GM18868 (cell line): ENCODE measurements at regions not wholly inside any gene's neighbourhood (a gene's known extent, or its start where the extent isn't known, plus 50 kb on each side); places are given as distances from the start of the nearest gene placed in this dataset.
"Not testable (repeated sequence)": the region's sequence is repeated elsewhere in the genome, so short reads cannot be mapped to it uniquely, and the experiment has no call there.

Source experiments
- ATAC-seq: cut with Tn5 transposase; IDR thresholded peaks from one replicate; pipeline ENCODE4 v1.9.1; 2021; ENCODE audit warnings: mild to moderate bottlenecking, moderate library complexity; ENCODE audit not compliant: unreplicated experiment

DNA sequence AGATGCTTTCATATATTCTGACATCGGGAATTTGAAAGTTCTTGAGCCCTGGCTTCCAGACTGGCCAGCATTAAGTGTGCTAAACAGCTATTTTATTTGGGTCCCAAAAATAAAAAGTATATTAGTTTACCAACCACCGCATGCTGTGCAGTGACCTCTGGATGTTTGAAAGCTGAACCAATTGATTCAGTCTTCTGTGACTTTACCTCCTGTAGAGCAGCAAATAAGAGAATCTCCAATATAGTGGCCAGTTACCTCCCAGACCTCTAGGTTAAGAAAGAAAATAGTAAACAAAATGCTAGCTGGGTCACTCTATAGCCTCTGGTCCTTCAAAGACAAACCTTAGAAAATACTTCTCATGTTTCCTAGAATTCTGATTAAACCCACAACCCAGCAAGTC, 424.6 kb upstream of the NFE2L3 start:
- no peak for ATAC-seq

DNA sequence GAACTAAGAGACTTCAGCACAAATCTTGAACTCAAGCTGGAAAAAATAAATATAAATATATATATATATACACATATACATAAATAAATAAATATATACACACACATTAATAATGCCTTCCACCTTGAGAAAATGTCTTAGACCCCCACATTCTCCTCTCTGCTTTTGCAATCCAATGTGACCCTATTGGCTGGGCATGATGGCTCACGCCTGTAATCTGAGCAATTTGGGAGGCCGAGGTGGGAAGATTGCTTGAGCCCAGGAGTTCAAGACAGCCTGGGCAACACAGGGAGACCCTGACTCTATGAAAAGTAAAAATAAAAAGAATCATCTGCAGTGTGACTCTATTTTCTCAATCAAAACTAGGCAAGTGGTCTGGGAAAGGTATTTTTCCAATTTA, 424.1 kb upstream of the NFE2L3 start:
- no peak for ATAC-seq

DNA sequence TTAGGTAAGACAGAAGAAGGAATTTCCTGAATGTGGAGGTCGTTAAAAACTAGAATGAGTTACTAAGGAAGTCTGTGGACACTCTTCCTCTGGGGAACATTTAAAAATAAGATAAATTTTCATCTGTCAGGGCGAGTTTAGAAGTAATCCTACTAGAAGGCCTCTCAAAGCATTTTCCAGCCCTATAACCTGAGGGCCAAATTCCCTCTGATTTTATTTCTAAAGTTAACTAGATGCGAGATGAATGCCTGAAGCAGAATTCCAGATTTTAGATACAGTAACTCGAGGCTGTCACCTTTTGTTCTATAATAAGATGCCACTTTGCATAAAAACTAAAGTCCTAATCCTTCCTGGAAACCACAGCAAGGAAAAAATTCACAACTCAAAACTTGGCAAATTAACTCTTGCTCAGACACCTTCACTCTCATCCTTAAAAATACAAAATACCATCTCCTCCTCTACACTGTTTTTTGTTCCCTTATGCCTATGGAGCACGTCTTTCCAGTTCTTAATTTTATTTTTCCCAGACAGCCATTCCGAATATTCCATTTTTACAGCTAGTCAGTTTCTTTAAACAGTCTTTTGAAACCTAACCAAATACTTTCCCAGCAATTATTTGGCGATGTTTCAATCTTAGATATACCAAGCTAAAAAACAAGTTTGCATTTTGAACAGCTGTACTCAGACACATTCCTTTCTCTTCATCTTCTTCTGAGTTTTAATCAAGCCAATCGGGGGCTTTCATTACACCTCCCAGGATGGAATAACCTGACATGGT, 420.7 kb upstream of the NFE2L3 start:
- no peak for ATAC-seq

DNA sequence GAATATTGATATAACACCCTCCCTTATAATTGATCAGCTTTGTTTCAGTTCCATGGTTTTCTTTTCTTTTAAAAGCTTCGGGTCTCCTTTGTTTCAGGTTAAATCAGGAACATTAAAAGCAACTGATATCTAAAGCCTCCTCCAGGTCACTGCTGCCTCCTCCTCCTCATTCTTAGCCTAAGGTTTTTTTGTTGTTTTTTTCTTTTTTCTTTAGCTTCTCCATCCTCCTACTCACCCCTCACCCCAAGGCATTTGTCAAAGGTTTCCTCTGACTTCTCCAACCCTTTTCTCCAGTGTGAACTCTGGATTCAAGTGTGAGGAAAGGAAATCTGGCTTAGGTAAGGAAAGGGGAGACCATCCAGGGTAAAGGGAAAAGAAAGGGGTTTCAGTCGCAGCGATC, 420.2 kb upstream of the NFE2L3 start:
- no peak for ATAC-seq

DNA sequence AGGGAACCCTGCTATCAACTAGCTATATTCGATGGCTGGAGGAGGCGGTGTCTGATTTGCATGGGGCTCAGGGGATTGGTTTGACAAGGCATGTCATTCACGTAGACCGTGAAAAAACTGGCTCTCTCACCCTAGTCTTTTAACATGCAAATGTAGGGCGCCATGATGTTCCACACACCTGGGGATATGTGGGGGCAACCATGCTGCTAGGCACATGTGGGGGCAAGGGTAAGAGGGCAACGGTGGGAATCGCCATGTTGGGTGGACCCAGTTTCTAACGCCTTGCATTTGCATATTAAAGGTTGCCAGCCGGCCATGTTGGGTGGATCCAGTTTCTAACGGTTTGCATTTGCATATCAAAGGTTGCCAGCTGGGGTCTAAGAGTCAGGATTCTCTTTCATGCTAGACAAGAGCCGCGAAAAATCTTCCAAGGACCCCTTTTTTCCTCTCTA, 419.2 kb upstream of the NFE2L3 start:
- ATAC-seq = no peak

DNA sequence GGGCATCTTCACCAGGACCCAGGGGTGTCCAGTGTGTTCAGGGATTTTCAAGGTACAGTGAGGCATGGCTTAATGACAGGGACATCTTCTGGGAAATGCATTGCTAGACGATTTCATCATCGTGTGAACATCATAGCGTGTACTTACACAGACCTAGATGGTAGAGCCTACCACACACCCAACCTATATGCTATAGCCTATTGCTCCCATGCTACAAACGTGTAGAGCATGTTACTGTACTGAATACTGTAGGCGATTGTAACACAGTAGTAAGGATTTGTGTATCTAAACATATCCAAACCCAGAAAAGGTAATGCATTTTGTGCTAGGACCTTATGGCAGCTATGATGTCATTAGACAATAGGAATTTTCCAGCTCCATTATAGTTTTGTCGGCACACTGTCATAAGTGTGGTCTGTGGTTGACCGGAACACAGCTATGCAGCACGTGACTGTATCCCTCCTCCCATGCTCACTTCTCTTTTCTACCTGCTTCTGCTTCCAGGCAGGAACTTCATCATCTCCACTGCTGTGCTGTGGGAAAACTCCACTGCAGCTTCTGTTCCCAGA, 416.2 kb upstream of the NFE2L3 start:
- ATAC-seq = no peak

DNA sequence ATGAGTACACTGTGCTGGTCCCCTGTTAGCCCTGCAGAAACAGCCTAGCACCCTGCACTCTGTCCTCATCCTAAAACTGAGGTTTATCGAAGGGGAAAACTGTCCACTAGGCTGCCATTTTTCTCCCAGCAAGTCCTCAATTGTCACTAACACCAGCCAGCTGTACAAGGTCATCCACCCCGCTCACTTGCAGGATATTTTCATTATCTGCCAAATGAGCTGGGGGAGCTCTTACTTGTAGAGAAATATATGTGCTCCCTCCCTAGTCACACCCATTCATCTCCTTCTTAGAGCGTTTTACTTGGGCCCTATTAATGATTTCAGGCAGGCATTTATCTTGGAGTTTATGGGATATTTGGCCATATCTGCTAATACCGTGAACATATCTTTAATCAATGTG, 413.5 kb upstream of the NFE2L3 start:
- ATAC-seq = no peak

DNA sequence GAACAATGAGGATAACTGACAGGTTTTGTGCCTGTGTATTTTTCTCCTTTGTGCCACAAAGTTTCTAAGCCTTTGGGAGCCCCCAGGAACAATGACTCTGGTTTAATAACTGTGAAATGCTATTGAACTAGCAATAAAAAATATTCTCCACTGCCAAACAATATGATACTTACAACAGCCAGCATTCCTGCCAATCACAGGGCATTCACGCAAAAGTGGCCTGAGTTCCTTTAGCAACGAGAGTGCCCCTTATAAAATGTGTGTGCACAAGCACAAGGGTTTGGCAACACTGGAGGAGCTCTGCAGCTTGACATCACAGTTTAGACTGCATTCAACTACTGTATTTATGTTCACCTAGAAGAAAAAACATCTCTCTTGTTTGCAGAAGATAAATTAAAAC, 412.9 kb upstream of the NFE2L3 start:
- ATAC-seq = no peak

DNA sequence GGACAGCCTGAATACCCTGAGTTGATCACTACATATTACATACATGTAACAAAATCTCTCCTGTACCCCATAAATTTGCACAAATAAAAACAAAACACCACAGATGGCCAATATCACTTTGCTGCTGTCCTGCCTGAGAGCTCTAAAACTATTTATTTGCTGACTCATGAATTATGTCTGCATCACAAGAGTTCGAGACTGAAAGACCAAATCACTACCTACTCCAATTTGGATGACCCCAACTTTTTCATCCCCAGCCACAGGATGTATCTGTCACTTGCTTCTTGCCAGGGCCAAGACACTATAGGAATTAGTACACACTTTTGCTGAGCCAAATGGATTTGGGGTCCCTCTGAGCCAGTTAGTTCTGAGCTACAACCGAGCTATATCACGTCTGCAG, 409.7 kb upstream of the NFE2L3 start:
- no peak for ATAC-seq

DNA sequence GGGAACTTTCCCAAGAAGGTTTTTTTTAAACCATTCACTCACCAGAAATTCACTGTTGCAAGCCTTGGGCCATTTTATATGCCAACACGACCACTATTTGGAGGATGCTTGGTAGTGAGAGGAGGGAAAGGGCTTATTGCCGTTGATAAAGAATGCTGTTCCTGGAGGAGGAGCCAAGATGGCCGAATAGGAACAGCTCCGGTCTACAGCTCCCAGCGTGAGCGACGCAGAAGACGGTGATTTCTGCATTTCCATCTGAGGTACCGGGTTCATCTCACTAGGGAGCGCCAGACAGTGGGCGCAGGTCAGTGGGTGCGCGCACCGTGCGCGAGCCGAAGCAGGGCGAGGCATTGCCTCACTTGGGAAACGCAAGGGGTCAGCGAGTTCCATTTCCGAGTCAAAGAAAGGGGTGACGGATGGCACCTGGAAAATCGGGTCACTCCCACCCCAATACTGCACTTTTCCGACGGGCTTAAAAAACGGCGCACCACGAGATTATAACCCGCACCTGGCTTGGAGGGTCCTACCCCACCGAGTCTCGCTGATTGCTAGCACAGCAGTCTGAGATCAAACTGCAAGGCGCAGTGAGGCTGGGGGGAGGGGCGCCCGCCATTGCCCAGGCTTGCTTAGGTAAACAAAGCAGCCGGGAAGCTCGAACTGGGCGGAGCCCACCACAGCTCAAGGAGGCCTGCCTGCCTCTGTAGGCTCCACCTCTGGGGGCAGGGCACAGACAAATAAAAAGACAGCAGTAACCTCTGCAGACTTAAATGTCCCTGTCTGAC, 408.1 kb upstream of the NFE2L3 start:
- not testable (repeated sequence) for ATAC-seq

DNA sequence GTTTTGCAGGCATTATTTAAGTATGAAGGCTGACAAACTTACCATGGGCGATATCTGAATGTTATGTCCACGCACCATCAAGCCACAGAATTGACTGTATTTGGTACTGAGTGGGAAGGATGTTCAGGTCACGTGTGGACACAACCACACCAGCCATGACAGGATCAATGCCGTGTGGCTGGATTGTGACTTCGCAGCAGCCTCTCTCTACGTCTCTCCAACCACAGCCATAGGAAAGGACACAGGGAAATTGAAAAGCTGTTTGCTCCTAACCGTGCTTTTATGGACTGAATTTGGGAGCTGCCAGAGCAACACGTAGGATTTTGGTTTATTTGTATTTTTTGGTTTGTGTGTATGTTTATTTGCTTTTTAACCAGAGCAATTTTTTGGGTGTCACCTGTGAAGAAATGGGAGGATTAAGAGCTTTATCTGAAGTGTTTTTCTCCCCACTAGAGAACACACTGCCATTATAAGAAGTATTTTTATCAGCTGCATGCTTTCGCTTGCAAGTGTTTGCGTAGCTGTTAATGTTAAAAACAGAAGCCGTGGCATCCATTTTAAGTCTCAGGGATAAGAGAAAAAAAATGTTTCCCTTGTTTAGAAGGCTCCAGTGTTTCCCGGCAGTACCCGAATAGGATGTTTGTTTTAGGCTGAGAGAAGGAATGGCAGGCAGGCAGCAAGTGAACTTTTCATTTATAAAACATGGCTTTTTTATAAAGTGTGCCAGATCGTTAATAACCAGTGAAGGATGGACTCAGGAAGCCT, 401.1 kb upstream of the NFE2L3 start:
- ATAC-seq = no peak

DNA sequence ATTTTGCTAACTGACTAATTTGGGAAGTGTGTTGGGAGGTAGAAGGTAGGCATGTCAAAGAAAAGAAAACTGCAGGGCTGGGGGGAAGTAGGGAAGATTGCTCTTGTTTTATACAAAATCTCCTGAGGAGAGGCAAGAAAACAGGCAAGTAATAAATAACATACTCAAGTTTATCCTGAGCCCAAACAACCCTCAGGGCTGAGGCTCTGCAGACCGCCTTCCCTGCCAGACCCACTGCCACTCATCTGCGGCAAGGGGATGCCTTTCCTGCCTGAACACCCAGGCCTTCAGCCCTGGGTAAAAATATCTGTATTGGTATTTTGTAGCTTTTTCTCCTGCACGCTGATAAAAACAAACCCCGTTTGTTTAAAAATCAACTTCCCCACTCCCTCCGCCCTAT, 399.8 kb upstream of the NFE2L3 start:
- no peak for ATAC-seq

DNA sequence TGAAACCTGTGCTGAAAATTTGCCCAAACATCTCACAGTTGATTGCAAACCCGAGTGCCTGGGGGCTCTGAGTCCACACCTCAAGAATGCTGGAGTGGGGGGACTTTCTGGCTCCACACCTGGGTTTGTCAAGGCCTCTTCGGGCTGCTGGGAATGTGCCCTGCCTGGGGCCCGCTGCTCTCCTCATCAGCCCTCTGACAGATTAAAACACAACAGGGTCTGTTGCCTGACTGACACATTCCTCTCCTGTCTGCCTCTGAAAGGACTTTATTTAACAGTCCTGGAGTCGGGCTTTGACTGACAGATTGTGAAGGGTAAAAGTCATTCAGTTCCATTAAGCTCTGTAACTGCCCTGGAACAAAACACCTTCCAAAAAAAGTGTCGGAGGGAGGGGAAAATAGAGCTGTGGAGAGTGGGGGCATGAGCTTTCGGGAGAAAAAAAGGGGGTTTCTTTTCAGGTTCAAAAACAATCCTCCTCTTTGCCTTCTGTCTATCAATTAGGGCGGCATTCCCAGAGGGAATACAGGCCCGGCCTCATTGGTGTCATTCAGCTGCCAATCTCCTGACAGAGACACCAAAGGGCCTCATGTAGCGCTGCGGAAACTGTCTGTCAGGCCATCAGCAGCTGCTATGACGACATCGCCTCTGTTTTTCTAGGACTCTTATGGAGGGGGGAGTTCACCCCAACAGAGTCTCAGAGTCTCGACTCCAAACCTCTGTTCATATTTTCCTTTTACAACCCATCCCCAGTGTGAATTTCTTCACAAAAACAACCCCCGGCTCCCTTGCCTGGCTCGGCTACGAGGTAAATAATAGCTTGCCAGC, 398.8 kb upstream of the NFE2L3 start:
- ATAC-seq = no peak

DNA sequence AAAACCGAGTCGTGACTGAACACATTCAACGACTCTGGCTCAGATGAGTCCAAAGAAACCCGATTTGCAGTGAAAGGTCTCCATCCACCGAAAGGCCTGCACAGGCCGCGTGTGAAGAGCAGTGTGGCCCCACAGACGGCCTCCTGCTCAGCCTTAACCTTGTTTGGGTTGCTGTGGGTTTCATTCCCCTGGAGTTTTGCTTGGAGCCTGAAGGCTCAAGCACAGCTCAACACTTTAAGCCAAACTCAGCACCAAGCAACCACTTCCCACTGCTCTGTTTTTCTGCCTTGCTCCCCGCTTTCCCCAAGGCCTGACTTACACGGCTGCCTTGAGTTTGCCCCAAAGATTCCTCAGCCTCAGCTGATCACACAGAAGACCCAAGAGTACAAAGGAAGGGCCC, 398.2 kb upstream of the NFE2L3 start:
- no peak for ATAC-seq

DNA sequence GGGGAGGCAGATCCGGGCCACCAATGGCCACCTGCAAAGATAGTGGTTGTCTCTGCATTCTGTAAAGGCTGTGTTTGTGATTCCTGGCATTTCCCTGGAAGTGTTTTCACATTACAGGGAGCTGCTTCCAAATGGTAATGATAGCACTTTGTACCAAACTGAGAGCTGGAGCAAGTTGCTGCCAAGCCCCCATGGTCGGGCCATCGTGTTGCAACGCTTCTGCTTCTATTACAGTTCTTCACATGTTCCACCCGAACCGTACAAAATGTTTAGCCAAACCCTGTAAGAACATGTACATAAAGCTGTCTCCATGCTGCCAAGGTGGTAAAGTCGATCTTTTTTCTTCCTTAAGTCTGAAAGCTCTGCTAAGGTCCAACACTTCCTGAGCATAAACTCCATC, 397.7 kb upstream of the NFE2L3 start:
- no peak for ATAC-seq

DNA sequence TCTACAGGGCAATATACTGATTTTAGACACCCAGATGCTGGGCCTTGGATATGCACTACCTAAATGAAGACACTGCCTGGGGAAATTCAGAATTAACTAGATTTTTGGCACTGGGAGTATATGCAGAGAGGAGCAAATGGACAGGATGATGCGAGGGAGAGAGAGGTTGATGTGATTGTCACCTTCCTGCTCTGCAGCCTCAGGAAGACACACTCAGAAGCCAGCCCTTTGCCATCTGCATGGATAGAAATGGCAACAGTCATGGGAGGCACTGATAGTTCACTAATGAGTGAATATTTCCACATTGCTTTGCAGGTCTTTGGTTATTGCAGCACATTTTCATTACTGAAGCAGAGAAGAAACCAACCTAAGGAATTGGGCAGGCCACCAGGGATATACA, 397.2 kb upstream of the NFE2L3 start:
- no peak for ATAC-seq

DNA sequence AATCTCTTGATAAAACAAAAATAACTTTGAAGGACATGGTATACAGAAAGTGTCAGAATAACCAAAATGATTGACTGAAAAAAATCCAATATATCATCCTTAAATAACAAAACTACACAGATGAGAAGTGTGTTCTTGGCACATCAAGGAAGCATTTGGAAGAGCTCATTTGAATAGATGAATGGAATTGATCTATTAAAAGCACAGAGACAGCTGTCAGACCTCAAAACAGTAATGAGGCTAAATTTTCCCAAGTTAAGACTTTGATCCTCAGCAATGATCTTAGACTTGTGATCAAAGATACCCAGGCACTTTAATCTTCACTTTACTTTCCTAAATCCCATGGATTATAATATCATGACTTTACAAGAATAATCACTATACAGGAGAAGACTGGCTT, 395.4 kb upstream of the NFE2L3 start:
- no peak for ATAC-seq

DNA sequence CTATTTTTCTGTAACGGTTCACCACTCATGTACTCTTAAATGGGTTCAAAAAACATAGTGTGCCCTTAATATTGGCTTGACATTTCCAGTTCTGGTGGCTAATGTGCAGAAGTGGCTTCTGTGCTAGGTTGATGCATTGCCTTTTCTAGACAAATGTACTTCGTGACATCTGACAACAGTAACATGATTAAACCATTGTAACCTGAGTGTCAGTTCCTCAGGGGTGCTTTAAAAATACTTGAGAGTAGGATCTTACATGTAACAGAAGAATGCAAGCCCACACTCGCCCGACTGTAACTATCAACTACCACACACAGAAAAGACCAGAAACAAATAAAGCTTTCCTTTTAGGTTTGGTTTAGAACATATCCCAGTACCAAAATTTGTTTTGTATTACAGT, 393.4 kb upstream of the NFE2L3 start:
- no peak for ATAC-seq

DNA sequence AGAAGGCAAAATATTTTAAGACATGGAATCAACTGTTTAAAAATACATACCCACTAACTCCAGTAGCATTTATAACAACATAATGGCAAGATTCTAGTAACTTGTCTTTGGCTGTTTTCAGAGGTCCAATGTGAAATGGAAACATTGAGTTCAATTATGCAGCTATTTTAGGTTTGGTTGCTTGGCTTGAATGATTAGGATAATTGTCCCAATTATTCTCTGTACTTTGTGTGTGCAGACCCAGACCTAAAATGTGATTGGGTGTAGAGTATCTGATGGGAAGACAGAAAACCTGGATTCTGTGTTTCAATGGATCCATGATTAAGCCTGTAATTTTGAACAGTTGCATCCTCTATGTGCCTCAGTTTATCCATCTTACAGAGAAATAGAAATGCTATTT, 392.7 kb upstream of the NFE2L3 start:
- ATAC-seq = no peak

DNA sequence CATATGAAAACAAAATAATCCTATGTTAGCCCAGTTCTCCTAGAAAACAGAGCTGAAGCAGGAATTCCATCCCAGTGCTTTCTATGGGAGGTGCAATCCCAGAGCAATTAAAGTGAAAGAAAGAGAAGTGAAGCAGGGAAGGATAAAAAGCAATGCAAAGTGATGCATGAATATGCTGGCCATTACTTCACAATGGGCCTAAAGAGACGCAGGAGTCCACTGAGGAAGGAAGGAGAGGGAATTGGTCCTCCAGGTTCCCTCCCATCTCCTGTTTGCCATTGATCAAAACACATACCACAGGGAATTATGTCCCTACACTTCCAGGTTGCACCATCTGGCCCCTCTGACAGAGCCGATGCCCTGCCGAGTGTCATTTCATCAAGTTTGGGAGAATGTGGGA, 392.2 kb upstream of the NFE2L3 start:
- no peak for ATAC-seq
